WTC11 (cell line): ENCODE measurements at regions not wholly inside any gene's neighbourhood (a gene's known extent, or its start where the extent isn't known, plus 50 kb on each side); places are given as distances from the start of the nearest gene placed in this dataset.

Experiments
- ATAC-seq: fragments of 200-7000 bp; cut with Tn5 transposase; 2 replicates; pipeline ENCODE4 v1.10.0; 2021; ENCODE audit warnings: mild to moderate bottlenecking, moderate library complexity
- CTCF ChIA-PET: fragments of 300-600 bp; sonication (Branson Sonifier 250); formaldehyde crosslinking; loops from one replicate; lab custom pipeline; 2021; ENCODE audit warnings: antibody characterized with exemption; lab: Charles Lee
- POLR2A ChIA-PET: fragments of 350-600 bp; sonication (Branson Sonifier 250); formaldehyde crosslinking; loops from one replicate; lab custom pipeline; 2021; ENCODE audit warnings: antibody characterized with exemption; lab: Charles Lee
- DNase-seq: peaks from one replicate; pipeline ENCODE4 v3.0.0; 2021; ENCODE audit warnings: low spot score
- H3K27ac Mint-ChIP-seq: 2 replicates; pipeline ENCODE4 v1.8.0; 2021; ENCODE audit warnings: mixed read lengths
- H3K27me3 Mint-ChIP-seq: 2 replicates; pipeline ENCODE4 v1.8.0; 2021; ENCODE audit warnings: low read depth, mild to moderate bottlenecking, moderate library complexity, mixed read lengths
- H3K36me3 Mint-ChIP-seq: 2 replicates; pipeline ENCODE4 v1.8.0; 2021; ENCODE audit warnings: mixed read lengths
- H3K4me1 Mint-ChIP-seq: 2 replicates; pipeline ENCODE4 v1.8.0; 2022; ENCODE audit warnings: mixed read lengths
- H3K4me3 Mint-ChIP-seq: 2 replicates; pipeline ENCODE4 v1.8.0; 2021; ENCODE audit warnings: mild to moderate bottlenecking, moderate library complexity, mixed read lengths
- H3K9me3 Mint-ChIP-seq: 2 replicates; pipeline ENCODE4 v1.8.0; 2021; ENCODE audit warnings: mixed read lengths
- AFF4 ChIP-seq: sonication (generic); formaldehyde crosslinking; IDR thresholded peaks from 2 replicates; pipeline ENCODE4 v1.8.1; 2023; ENCODE audit warnings: mild to moderate bottlenecking, missing genetic modification reagents, borderline replicate concordance
- AR ChIP-seq: fragments of 250-450 bp; sonication (Bioruptor Pico); IDR thresholded peaks from 2 replicates; pipeline ENCODE4 v1.9.0; 2021; ENCODE audit warnings: mild to moderate bottlenecking
- CTCF ChIP-seq: fragments of 200-600 bp; IDR thresholded peaks from 2 replicates; pipeline ENCODE4 v1.8.0; 2022; ENCODE audit warnings: antibody characterized with exemption
- ELF4 ChIP-seq: sonication (generic); formaldehyde crosslinking; IDR thresholded peaks from 2 replicates; pipeline ENCODE4 v1.8.1; 2022; ENCODE audit warnings: low read depth, mild to moderate bottlenecking, moderate library complexity, missing genetic modification reagents
- ERG ChIP-seq: fragments of 250-450 bp; sonication (Bioruptor Pico); IDR thresholded peaks from 2 replicates; pipeline ENCODE4 v1.8.0; 2021; ENCODE audit warnings: mild to moderate bottlenecking
- FOXK1 ChIP-seq: sonication (generic); formaldehyde crosslinking; IDR thresholded peaks from 2 replicates; pipeline ENCODE4 v1.8.0; 2022; ENCODE audit warnings: mild to moderate bottlenecking, moderate library complexity, missing genetic modification reagents
- FOXP4 ChIP-seq: sonication (generic); formaldehyde crosslinking; IDR thresholded peaks from 2 replicates; pipeline ENCODE4 v1.8.0; 2022; ENCODE audit warnings: mild to moderate bottlenecking, missing genetic modification reagents
- GABPB1 ChIP-seq: sonication (generic); formaldehyde crosslinking; IDR thresholded peaks from 2 replicates; pipeline ENCODE4 v1.8.1; 2023; ENCODE audit warnings: mild to moderate bottlenecking, missing genetic modification reagents
- IRF1 ChIP-seq: sonication (generic); formaldehyde crosslinking; IDR thresholded peaks from 2 replicates; pipeline ENCODE4 v1.8.0; 2023; ENCODE audit warnings: missing genetic modification reagents
- JUN ChIP-seq: sonication (generic); formaldehyde crosslinking; IDR thresholded peaks from 2 replicates; pipeline ENCODE4 v1.8.0; 2023; ENCODE audit warnings: mild to moderate bottlenecking, missing genetic modification reagents
- MXD4 ChIP-seq: fragments of 250-450 bp; sonication (Bioruptor Pico); IDR thresholded peaks from 2 replicates; pipeline ENCODE4 v1.8.0; 2021; ENCODE audit warnings: mild to moderate bottlenecking, moderate library complexity, borderline replicate concordance
- MYBL2 ChIP-seq: sonication (generic); formaldehyde crosslinking; IDR thresholded peaks from 2 replicates; pipeline ENCODE4 v1.8.1; 2023; ENCODE audit warnings: mild to moderate bottlenecking, moderate library complexity, missing genetic modification reagents
- OVOL2 ChIP-seq: fragments of 250-450 bp; sonication (Bioruptor Pico); IDR thresholded peaks from 2 replicates; pipeline ENCODE4 v1.9.0; 2021; ENCODE audit warnings: mild to moderate bottlenecking, borderline replicate concordance
- PRRX2 ChIP-seq: fragments of 250-450 bp; sonication (Bioruptor Pico); IDR thresholded peaks from 2 replicates; pipeline ENCODE4 v1.8.0; 2021; ENCODE audit warnings: mild to moderate bottlenecking
- SMAD3 ChIP-seq: sonication (generic); formaldehyde crosslinking; IDR thresholded peaks from 2 replicates; pipeline ENCODE4 v1.8.0; 2022; ENCODE audit warnings: missing genetic modification reagents, mild to moderate bottlenecking, borderline replicate concordance
- SMAD4 ChIP-seq: sonication (generic); formaldehyde crosslinking; IDR thresholded peaks from 2 replicates; pipeline ENCODE4 v1.8.0; 2022; ENCODE audit warnings: mild to moderate bottlenecking, missing genetic modification reagents
- ZNF219 ChIP-seq: sonication (generic); formaldehyde crosslinking; IDR thresholded peaks from 2 replicates; pipeline ENCODE4 v1.8.0; 2023; ENCODE audit warnings: missing genetic modification reagents, mild to moderate bottlenecking, borderline replicate concordance
- ZNF263 ChIP-seq: sonication (generic); formaldehyde crosslinking; IDR thresholded peaks from 2 replicates; pipeline ENCODE4 v1.8.1; 2022; ENCODE audit warnings: low read depth, mild to moderate bottlenecking, moderate library complexity, missing genetic modification reagents
- ZSCAN18 ChIP-seq: fragments of 250-450 bp; sonication (Bioruptor Pico); IDR thresholded peaks from 2 replicates; pipeline ENCODE4 v2.1.2; 2022; ENCODE audit warnings: mild to moderate bottlenecking, moderate library complexity

- POLR2A ChIA-PET = no interaction called here
- no peak overlapping the region for H3K27ac Mint-ChIP-seq
Observed at GRCh38 chr14:24695265-24696241, 61.6 kb upstream of the GZMB start.

More at GRCh38 chr14:24695265-24696241, 61.6 kb upstream of the GZMB start:
- CTCF ChIA-PET = no interaction called here
- no peak for DNase-seq
- Mint-ChIP-seq H3K4me1 (peaks cover 3% of the 10 kb centered on the region), H3K27me3 (peaks cover 5% of the 10 kb centered on the region), H3K9me3 (no peaks in the 10 kb centered on the region), H3K36me3 (no peaks in the 10 kb centered on the region), H3K4me3 (no peak overlapping the region)
- TF ChIP-seq FOXP4 (no peak), CTCF (no peak), SMAD3 (CRISPR knock-in tag) (no peak), ZSCAN18 (CRISPR knock-in tag) (no peak), PRRX2 (CRISPR knock-in tag) (no peak), OVOL2 (no peak), AR (CRISPR knock-in tag) (no peak), ELF4 (no peak), IRF1 (CRISPR knock-in tag) (no peak), ZNF263 (CRISPR knock-in tag) (no peak), MXD4 (CRISPR knock-in tag) (no peak), FOXK1 (CRISPR knock-in tag) (no peak), JUN (no peak), MYBL2 (CRISPR knock-in tag) (no peak), ERG (no peak), AFF4 (CRISPR knock-in tag) (no peak), ZNF219 (CRISPR knock-in tag) (no peak), SMAD4 (no peak), GABPB1 (CRISPR knock-in tag) (no peak)
- ATAC-seq = no peak
